H1 (cell line): ENCODE measurements at regions not wholly inside any gene's neighbourhood (a gene's known extent, or its start where the extent isn't known, plus 50 kb on each side); places are given as distances from the start of the nearest gene placed in this dataset.
"Not testable (repeated sequence)": the region's sequence is repeated elsewhere in the genome, so short reads cannot be mapped to it uniquely, and the experiment has no call there.

Experiments
- CTCF ChIA-PET: fragments of 300-600 bp; sonication (Branson Sonifier 250); formaldehyde crosslinking; loops from one replicate; lab custom pipeline; 2021; ENCODE audit not compliant: partially characterized antibody; lab: Charles Lee
- POLR2A ChIA-PET: fragments of 300-600 bp; sonication (Branson Sonifier 250); formaldehyde crosslinking; loops from one replicate; lab custom pipeline; 2021; ENCODE audit warnings: inconsistent platforms; ENCODE audit not compliant: partially characterized antibody; lab: Charles Lee
- DNase-seq, 2 experiments: peaks; one replicate each; pipeline versions ENCODE4 v3.0.0 to v3.0.0-alpha.2; 2010 to 2022; ENCODE audit warnings: low spot score in 2 of 2, low read depth in 1 of 2, mixed read lengths in 1 of 2
- FAIRE-seq: peaks from 2 replicates; lab custom pipeline; 2011; peaks lifted over from hg19 to GRCh38; lab: Jason Lieb, UNC
- H2AFZ ChIP-seq: 2 replicates; pipeline ENCODE4 v1.8.1; 2012; ENCODE audit warnings: low read length, inconsistent platforms
- H2AK5ac ChIP-seq: 2 replicates; pipeline ENCODE4 v1.6.1; 2013; ENCODE audit warnings: low read depth, low read length
- H2BK120ac ChIP-seq: replicated peaks from 2 replicates; pipeline ENCODE3; 2013; ENCODE audit warnings: low read depth, low read length, inconsistent platforms
- H2BK12ac ChIP-seq: 2 replicates; pipeline ENCODE4 v1.6.1; 2013; ENCODE audit warnings: low read depth, low read length
- H2BK15ac ChIP-seq: 2 replicates; pipeline ENCODE4 v1.6.1; 2013; ENCODE audit warnings: low read length
- H2BK20ac ChIP-seq: 2 replicates; pipeline ENCODE4 v1.6.1; 2013; ENCODE audit warnings: low read length
- H2BK5ac ChIP-seq: 2 replicates; pipeline ENCODE4 v1.6.1; 2013; ENCODE audit warnings: low read depth, low read length
- H3K14ac ChIP-seq: 2 replicates; pipeline ENCODE4 v1.6.1; 2013; ENCODE audit warnings: inconsistent platforms; ENCODE audit not compliant: insufficient read length
- H3K18ac ChIP-seq: 2 replicates; pipeline ENCODE4 v1.6.1; 2013; ENCODE audit warnings: low read length; ENCODE audit errors: extremely low read depth
- H3K23ac ChIP-seq: 2 replicates; pipeline ENCODE4 v1.6.1; 2013; ENCODE audit warnings: inconsistent platforms; ENCODE audit not compliant: insufficient read length
- H3K23me2 ChIP-seq: 2 replicates; pipeline ENCODE4 v1.6.1; 2013; ENCODE audit warnings: low read depth, low read length
- H3K27ac ChIP-seq: 2 replicates; pipeline ENCODE4 v1.6.1; 2011; ENCODE audit warnings: low read depth, low read length, inconsistent platforms
- H3K27me3 ChIP-seq, 4 experiments: replicated peaks in 1 of 4; 1 replicate in 1 of 4; 2 replicates in 3 of 4; pipeline versions ENCODE4 v1.6.1 to v1.8.1; 2011 to 2013; ENCODE audit warnings: low read length in 3 of 4, mild to moderate bottlenecking in 3 of 4, inconsistent platforms in 2 of 4, mixed read lengths in 2 of 4, moderate library complexity in 1 of 4; ENCODE audit not compliant: control insufficient read depth in 3 of 4, insufficient read depth in 3 of 4; ENCODE audit errors: extremely low read depth in 1 of 4
- H3K36me3 ChIP-seq, 4 experiments: 2 replicates each; pipeline versions ENCODE4 v1.6.1 to v1.8.1; 2011 to 2013; ENCODE audit warnings: mild to moderate bottlenecking in 4 of 4, low read length in 3 of 4, moderate library complexity in 2 of 4, control low read depth in 1 of 4, inconsistent platforms in 1 of 4; ENCODE audit not compliant: insufficient read depth in 4 of 4, control insufficient read depth in 2 of 4
- H3K4ac ChIP-seq: replicated peaks from 2 replicates; pipeline ENCODE3; 2013; ENCODE audit warnings: low read length, low read depth, mixed read lengths, inconsistent platforms; ENCODE audit not compliant: insufficient read length
- H3K4me1 ChIP-seq, 4 experiments: replicated peaks in 1 of 4; 1 replicate in 1 of 4; 2 replicates in 3 of 4; pipeline versions ENCODE4 v1.6.1 to v1.8.1; 2011 to 2013; ENCODE audit warnings: low read length in 3 of 4, inconsistent platforms in 2 of 4, mixed read lengths in 1 of 4; ENCODE audit not compliant: insufficient read depth in 4 of 4, control insufficient read depth in 3 of 4
- H3K4me2 ChIP-seq, 2 experiments: 2 replicates each; pipeline versions ENCODE4 v1.6.1 to v1.8.1; 2011 to 2013; ENCODE audit warnings: low read depth in 2 of 2, low read length in 2 of 2, control low read depth in 1 of 2, inconsistent platforms in 1 of 2, mild to moderate bottlenecking in 1 of 2; ENCODE audit not compliant: insufficient read depth in 1 of 2
- H3K4me3 ChIP-seq, 4 experiments: fragments of 200-600, 300-600 bp in 1 of 4; sonication (generic), shearing (Covaris generic), sonication (Bioruptor Twin) in 1 of 4; 2 replicates each; pipeline versions ENCODE4 v1.5.1 to v1.8.1; 2011 to 2016; ENCODE audit warnings: low read length in 4 of 4, low read depth in 3 of 4, control low read depth in 2 of 4, inconsistent platforms in 2 of 4, mild to moderate bottlenecking in 2 of 4, mixed read lengths in 1 of 4, moderate library complexity in 1 of 4; ENCODE audit not compliant: insufficient read depth in 2 of 4; ENCODE audit errors: extremely low read depth in 1 of 4
- H3K56ac ChIP-seq: replicated peaks from 2 replicates; pipeline ENCODE3; 2013; ENCODE audit warnings: low read depth, mild to moderate bottlenecking, mixed read lengths, low read length, inconsistent platforms; ENCODE audit not compliant: insufficient read length
- H3K79me1 ChIP-seq: 2 replicates; pipeline ENCODE4 v1.6.1; 2013; ENCODE audit warnings: low read depth, low read length, control low read depth
- H3K79me2 ChIP-seq, 2 experiments: 2 replicates each; pipeline versions ENCODE4 v1.6.1 to v1.8.1; 2012 to 2013; ENCODE audit warnings: low read length in 2 of 2, mild to moderate bottlenecking in 2 of 2, inconsistent platforms in 1 of 2; ENCODE audit not compliant: insufficient read depth in 2 of 2, control insufficient read depth in 1 of 2
- H3K9ac ChIP-seq, 4 experiments: replicated peaks in 1 of 4; 1 replicate in 1 of 4; 2 replicates in 3 of 4; pipeline versions ENCODE4 v1.6.1 to v1.8.1; 2011 to 2013; ENCODE audit warnings: low read depth in 3 of 4, low read length in 3 of 4, control low read depth in 2 of 4, mild to moderate bottlenecking in 2 of 4, moderate library complexity in 2 of 4, inconsistent platforms in 1 of 4; ENCODE audit errors: extremely low read depth in 1 of 4
- H3K9me3 ChIP-seq, 2 experiments: 2 replicates each; pipeline versions ENCODE4 v1.6.1 to v1.8.1; 2012 to 2013; ENCODE audit warnings: mild to moderate bottlenecking in 2 of 2, moderate library complexity in 2 of 2, control low read depth in 1 of 2, inconsistent platforms in 1 of 2, low read depth in 1 of 2, low read length in 1 of 2, mixed read lengths in 1 of 2; ENCODE audit not compliant: insufficient read depth in 2 of 2
- H4K20me1 ChIP-seq, 2 experiments: replicated peaks in 1 of 2; 2 replicates each; pipeline versions ENCODE3 to v1.8.1; 2011 to 2013; ENCODE audit warnings: inconsistent platforms in 2 of 2, low read length in 2 of 2, mild to moderate bottlenecking in 1 of 2; ENCODE audit not compliant: insufficient read depth in 2 of 2, control insufficient read depth in 1 of 2
- H4K5ac ChIP-seq: 2 replicates; pipeline ENCODE4 v1.6.1; 2013; ENCODE audit warnings: low read length, low read depth, mixed read lengths, inconsistent platforms; ENCODE audit not compliant: insufficient read length
- H4K8ac ChIP-seq: 2 replicates; pipeline ENCODE4 v1.8.0; 2013; ENCODE audit warnings: mild to moderate bottlenecking, moderate library complexity, low read length, inconsistent platforms; ENCODE audit not compliant: insufficient read depth; ENCODE audit errors: extremely low read depth
- H4K91ac ChIP-seq: replicated peaks from 2 replicates; pipeline ENCODE3; 2013; ENCODE audit warnings: low read length, mixed read lengths, inconsistent platforms; ENCODE audit not compliant: insufficient read length
- WGBS, 2 experiments: shearing (Covaris generic) in 1 of 2; methylation state at CpG; one replicate each; pipeline versions ENCODE4 v1.1.6 to v1.1.7; 2013 to 2015; ENCODE audit warnings: low lambda C conversion rate in 2 of 2, mixed read lengths in 2 of 2, inconsistent platforms in 1 of 2, low coverage in 1 of 2, missing lambda C conversion rate in 1 of 2; ENCODE audit not compliant: insufficient replicate concordance in 2 of 2, insufficient coverage in 1 of 2, insufficient read length in 1 of 2; ENCODE audit errors: extremely low coverage in 1 of 2, missing lambda C conversion rate in 1 of 2; 5-methylcytosine and 5-hydroxymethylcytosine counted together

- H4K8ac ChIP-seq, H3K79me2 ChIP-seq, H4K5ac ChIP-seq, H3K23ac ChIP-seq, H3K14ac ChIP-seq, H3K36me3 ChIP-seq, H3K56ac ChIP-seq, FAIRE-seq, CTCF ChIA-PET, H3K27ac ChIP-seq, H3K4me1 ChIP-seq, H4K20me1 ChIP-seq, POLR2A ChIA-PET, H3K23me2 ChIP-seq, DNase-seq, H3K18ac ChIP-seq, H3K4ac ChIP-seq, H3K79me1 ChIP-seq, H2BK12ac ChIP-seq, H3K9ac ChIP-seq, H3K27me3 ChIP-seq, H3K4me3 ChIP-seq, H2AFZ ChIP-seq, H3K4me2 ChIP-seq, H2AK5ac ChIP-seq, H2BK20ac ChIP-seq, H2BK120ac ChIP-seq, H2BK15ac ChIP-seq, H4K91ac ChIP-seq, H2BK5ac ChIP-seq: not testable (repeated sequence)
- 100% methylated on average over 3 of the region's 11 CpGs; no CpG with 5 or more reads in 1 of the 2 experiments for WGBS, 2 experiments
- H3K9me3 ChIP-seq = peaks cover 2 to 60% of the 10 kb centered on the region in 2 experiments; a peak in 3 of 4 replicates
These were observed 202.6 kb downstream of the CCT8L2 start for GRCh38 chr22:16390046-16390445.

- H3K27me3 ChIP-seq, H3K23me2 ChIP-seq, H3K4ac ChIP-seq, H4K20me1 ChIP-seq, H3K27ac ChIP-seq, DNase-seq, H3K9ac ChIP-seq, H2AK5ac ChIP-seq, H3K4me3 ChIP-seq, H2BK20ac ChIP-seq, H3K23ac ChIP-seq, H4K5ac ChIP-seq, CTCF ChIA-PET, H3K36me3 ChIP-seq, H3K4me1 ChIP-seq, H4K8ac ChIP-seq, H3K4me2 ChIP-seq, H2AFZ ChIP-seq, H3K14ac ChIP-seq, H3K18ac ChIP-seq, POLR2A ChIA-PET, H2BK15ac ChIP-seq, H3K56ac ChIP-seq, H4K91ac ChIP-seq, H2BK120ac ChIP-seq, FAIRE-seq, H3K79me1 ChIP-seq, H3K79me2 ChIP-seq, H2BK5ac ChIP-seq, H2BK12ac ChIP-seq: not testable (repeated sequence)
- H3K9me3 ChIP-seq = peaks cover 2 to 57% of the 10 kb centered on the region in 2 experiments; a peak in 3 of 4 replicates
- 80% methylated on average over 5 of the region's 12 CpGs; no CpG with 5 or more reads in 1 of the 2 experiments for WGBS, 2 experiments
These were observed 203.4 kb downstream of the CCT8L2 start for GRCh38 chr22:16389256-16389655.
